ENCODE measurements at regions not wholly inside any gene's neighbourhood (a gene's known extent, or its start where the extent isn't known, plus 50 kb on each side); places are given as distances from the start of the nearest gene placed in this dataset.
A peak's percentile ranks its signal among the peaks of the same experiment; 100 is the strongest.

DNA sequence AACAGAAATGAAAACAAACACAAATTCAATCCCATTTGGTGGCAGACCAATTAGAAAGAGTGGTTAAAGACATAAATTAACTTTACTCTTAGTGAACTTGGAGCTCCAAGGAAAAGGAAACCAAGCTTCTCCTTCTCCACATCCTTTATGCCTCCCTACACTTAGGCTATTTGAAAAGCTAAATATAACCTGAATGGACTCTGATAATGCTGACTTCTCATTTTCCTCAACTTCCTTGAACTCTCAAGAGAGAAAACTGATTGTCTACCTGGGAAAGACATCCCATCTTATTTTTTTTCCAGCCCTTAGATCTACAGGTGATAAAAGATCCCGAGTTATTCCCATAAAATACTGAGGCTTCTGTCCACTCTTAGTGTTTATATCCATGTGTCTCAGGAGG lies 178.4 kb upstream of the SPAG17 start:
- H3K4me3 ChIP-seq (ENCODE audit: low read length), result no peak overlapping the region
- no peak for DNase-seq (ENCODE audit: low read depth)
- TF ChIP-seq, protein P1, sequence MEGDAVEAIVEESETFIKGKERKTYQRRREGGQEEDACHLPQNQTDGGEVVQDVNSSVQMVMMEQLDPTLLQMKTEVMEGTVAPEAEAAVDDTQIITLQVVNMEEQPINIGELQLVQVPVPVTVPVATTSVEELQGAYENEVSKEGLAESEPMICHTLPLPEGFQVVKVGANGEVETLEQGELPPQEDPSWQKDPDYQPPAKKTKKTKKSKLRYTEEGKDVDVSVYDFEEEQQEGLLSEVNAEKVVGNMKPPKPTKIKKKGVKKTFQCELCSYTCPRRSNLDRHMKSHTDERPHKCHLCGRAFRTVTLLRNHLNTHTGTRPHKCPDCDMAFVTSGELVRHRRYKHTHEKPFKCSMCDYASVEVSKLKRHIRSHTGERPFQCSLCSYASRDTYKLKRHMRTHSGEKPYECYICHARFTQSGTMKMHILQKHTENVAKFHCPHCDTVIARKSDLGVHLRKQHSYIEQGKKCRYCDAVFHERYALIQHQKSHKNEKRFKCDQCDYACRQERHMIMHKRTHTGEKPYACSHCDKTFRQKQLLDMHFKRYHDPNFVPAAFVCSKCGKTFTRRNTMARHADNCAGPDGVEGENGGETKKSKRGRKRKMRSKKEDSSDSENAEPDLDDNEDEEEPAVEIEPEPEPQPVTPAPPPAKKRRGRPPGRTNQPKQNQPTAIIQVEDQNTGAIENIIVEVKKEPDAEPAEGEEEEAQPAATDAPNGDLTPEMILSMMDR (IDR thresholded peaks at IDR 0.05; ENCODE audit: insufficient read depth, low read depth, low read length, missing control alignments), result no peak

DNA sequence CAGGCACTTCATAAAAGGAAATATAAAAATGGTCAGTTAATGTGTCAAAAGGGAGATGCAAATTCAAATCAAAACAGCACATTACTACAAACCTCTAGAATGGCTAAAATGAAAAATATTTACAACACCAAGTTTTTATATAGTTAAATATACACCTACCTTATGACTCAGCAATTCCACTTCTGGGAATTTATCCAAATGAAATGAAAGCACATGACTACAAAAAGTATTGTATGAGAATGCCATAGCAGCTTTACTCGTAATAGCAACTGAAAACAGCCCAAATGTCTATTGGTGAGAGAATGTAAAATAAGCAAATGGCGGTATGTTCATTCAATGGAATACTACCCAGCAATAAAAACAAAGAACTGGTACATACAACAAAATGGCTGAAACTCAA lies 175.8 kb upstream of the SPAG17 start:
- peak; percentile 62 for DNase-seq (ENCODE audit: low read depth)
- TF ChIP-seq, protein P1 (IDR thresholded peaks at IDR 0.05; ENCODE audit: insufficient read depth, low read depth, low read length, missing control alignments), result no peak
- H3K4me3 ChIP-seq (ENCODE audit: low read length), result no peak overlapping the region

DNA sequence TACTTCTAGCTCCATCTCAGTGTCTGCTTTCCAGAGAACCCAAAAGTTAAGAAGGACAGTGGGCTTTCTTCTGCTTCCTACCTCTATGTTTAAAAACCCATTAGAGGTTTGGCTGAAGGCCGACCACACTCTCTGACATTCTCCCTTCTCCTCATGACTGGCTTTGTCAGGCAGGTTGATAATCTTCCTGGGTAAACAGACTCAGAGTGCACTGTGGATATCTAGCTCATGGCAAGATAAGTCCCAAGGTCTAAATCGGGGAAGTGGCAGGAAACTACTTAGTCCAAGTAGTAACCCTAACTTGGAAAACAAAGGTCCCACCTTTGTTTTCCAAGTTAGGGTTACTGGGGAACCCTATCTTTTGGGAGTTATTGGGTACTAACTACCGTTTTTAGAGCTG lies 161.9 kb upstream of the SPAG17 start:
- TF ChIP-seq, protein P1 (IDR thresholded peaks at IDR 0.05; ENCODE audit: insufficient read depth, low read depth, low read length, missing control alignments), result no peak
- no peak for DNase-seq (ENCODE audit: low read depth)

DNA sequence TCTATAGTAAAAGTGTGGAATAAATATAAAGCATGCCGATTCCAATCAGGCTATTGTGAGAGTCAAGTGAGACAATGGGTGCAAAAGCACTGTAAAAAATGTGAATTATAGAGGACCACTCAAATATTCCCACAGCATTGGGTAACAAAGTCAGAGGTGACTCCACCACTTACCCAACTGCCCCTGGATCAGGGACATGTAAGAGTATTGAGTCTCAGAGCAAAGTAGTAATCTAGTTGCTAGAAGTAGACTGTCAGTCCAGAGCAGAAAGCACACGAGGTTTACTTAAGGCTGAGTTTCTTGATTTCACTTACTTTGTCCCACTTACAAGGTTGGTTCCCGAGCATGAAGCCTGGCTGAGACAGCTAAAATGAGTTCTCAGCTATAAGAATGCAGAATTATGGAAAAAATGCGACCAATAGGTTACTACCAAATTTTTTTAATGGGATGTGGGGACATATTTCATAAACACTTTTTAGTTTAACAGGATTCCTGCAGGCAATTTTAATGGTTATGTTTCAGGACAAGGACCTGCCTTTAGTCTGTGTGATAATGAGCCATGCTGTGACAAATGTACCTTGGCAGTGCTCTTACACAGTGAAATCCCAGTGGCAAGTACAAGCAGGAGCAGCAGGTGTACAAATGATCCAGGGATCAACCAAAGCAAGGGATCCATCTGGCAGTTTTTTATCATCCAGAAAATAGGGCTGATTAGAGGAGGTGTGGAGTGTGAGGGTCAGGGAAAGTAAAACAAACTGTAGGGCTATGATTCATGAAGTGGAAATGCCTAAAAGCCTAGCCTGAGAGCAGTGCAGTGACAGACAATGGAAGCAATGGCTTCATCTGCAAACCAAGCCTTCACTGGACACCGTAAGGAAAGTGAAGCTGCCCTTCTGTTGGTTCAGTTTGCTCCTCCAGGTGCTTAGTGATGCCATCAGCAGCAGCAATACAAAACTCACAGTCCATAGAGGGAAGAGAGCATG lies 156.2 kb upstream of the SPAG17 start:
- no peak overlapping the region for H3K4me3 ChIP-seq (ENCODE audit: low read length)
- peak; percentile 32 for DNase-seq (ENCODE audit: low read depth)
- TF ChIP-seq, protein P1 (IDR thresholded peaks at IDR 0.05; ENCODE audit: insufficient read depth, low read depth, low read length, missing control alignments), result no peak

More for the DNA sequence above, 161.9 kb upstream of the SPAG17 start:
- no peak overlapping the region for H3K4me3 ChIP-seq (ENCODE audit: low read length)

DNA sequence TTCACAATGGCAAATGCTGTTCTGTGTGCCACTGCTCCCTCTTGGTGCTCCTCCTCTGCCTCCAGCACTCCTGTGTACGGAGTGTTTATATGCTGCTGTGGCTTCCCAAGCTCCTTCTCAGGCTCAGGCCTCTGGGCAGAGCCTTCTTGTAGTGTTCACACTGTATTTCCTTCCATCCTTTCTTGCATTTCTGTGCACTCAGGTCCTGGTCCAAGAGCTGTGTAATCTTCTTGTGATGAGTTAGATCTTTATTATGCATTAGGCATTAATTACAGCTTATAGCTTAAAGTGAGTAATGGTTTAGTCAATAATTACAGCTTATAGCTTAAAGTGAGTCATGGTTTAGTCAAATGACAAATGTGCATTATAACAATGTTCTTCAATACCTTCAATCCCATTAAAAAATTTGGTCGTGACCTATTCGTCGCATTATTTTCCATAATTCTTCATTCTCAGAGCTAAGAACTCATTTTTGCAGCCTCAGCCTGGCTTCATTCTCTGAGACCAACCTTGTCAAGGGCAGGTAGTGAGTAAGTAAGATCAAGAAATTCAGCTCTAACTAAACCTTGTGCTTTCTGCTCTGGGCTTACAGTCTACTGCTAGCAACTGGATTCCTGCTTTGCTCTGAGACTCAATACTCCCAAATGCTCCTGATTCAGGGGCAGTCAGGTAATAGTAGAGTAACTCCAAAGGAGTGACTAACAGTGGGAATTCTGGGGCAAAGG lies 154.5 kb upstream of the SPAG17 start:
- H3K4me3 ChIP-seq (ENCODE audit: low read length), result no peak overlapping the region
- peak; percentile 77 for DNase-seq (ENCODE audit: low read depth)
- TF ChIP-seq, protein P1 (IDR thresholded peaks at IDR 0.05; ENCODE audit: insufficient read depth, low read depth, low read length, missing control alignments), result no peak

DNA sequence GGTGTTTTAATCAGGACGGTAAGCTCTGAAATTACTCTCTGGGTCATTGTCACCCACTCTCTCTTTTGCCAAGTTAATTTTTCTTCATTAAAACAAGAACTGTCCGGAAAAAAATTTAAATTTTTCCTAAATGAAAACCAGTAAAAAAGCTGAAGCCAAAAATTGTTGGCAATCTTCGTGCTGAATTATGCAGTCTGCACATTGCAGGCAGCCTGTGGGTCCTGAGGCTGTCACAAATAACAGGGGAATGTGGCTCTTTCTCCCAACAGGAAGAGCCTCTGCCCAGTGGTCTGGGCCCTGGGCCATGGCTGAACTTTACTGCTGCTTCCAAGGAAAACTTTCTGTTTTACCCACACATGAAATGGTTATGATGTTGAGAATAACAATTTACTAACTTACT lies 153.9 kb upstream of the SPAG17 start:
- no peak overlapping the region for H3K4me3 ChIP-seq (ENCODE audit: low read length)
- TF ChIP-seq, protein P1 (IDR thresholded peaks at IDR 0.05; ENCODE audit: insufficient read depth, low read depth, low read length, missing control alignments), result no peak
- no peak for DNase-seq (ENCODE audit: low read depth)
